ENCODE measurements at regions not wholly inside any gene's neighbourhood (a gene's known extent, or its start where the extent isn't known, plus 50 kb on each side); places are given as distances from the start of the nearest gene placed in this dataset.

DNA sequence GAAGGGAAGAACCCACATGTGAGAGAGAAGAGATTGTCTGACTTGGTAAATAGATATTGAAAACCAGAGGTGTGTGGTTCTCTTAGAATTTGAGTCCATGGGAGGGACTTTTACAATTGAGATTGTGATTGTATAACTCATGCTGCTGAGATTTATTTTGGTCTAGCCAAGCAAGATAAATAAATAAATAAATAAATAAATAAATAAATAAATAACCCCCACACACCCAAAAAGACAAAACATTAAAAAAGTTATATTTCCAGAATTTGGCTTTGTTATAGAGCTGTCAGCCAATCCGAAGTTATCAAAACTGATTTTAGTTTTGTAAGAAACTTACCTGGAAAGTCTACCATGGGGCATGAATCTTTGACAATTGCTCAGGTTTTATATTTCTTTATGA lies 416.6 kb downstream of the ZSWIM6 start:
- H3K4me3 ChIP-seq (ENCODE audit: low read depth, low read length) = no peak overlapping the region
- no peak for DNase-seq (ENCODE audit: low read depth)
- no peak for TF ChIP-seq CTCF (IDR thresholded peaks at IDR 0.05; ENCODE audit: insufficient read depth, low read length)

- DNase-seq (ENCODE audit: low read depth) = no peak
- TF ChIP-seq CTCF (IDR thresholded peaks at IDR 0.05; ENCODE audit: insufficient read depth, low read length) = no peak
- no peak overlapping the region for H3K4me3 ChIP-seq (ENCODE audit: low read depth, low read length)
Observed at GRCh38 chr5:61752588-61752987, 420.5 kb downstream of the ZSWIM6 start.

DNA sequence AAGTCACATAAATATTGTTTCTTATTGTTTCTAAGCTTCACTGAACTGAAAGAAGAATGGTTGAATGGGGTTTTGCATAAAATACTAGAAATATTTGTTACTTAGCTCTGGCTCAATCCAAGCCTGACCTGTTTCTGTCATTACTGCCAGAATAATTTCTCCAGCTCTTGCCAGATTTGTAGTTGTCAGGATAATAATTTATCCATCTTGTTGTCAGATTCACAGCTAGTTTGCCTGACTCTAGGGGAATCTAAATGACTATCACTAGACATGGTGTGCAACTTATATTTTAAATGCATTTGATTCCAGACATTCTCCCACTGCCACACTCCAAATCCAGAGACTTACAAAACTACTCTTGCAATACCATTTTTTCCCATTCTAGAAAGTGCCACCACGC lies 422.7 kb downstream of the ZSWIM6 start:
- no peak for DNase-seq (ENCODE audit: low read depth)
- H3K4me3 ChIP-seq (ENCODE audit: low read depth, low read length) = no peak overlapping the region
- TF ChIP-seq CTCF (IDR thresholded peaks at IDR 0.05; ENCODE audit: insufficient read depth, low read length) = no peak

DNA sequence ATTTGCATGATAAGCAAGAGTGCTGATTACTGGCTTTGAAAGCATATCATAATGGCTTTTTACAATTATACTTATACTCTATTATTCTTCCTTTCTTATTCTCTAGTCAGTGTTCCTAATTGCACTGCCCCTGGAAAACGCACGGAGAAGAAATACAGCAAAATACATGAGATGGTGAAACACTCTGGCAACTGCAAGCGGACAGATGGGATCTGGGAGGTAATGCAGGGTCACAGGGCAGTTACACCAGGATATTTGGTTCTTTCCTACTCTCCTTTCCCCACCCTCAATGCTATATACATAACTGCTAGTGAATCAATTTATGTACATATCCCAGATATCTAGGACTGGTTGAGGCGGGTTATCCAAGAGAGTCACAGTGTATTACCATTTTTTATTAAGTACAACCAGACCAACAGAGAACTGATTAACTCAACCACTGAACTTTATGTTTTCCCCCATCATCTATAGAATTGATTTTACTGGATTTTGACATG lies 423.7 kb downstream of the ZSWIM6 start:
- H3K4me3 ChIP-seq (ENCODE audit: low read depth, low read length) = no peak overlapping the region
- DNase-seq (ENCODE audit: low read depth) = no peak
- no peak for TF ChIP-seq CTCF (IDR thresholded peaks at IDR 0.05; ENCODE audit: insufficient read depth, low read length)

GRCh38 chr5:61758711-61759110 lies 426.7 kb downstream of the ZSWIM6 start:
- H3K4me3 ChIP-seq (ENCODE audit: low read depth, low read length) = no peak overlapping the region
- DNase-seq (ENCODE audit: low read depth) = no peak
- no peak for TF ChIP-seq CTCF (IDR thresholded peaks at IDR 0.05; ENCODE audit: insufficient read depth, low read length)

- no peak for DNase-seq (ENCODE audit: low read depth)
- no peak for TF ChIP-seq CTCF (IDR thresholded peaks at IDR 0.05; ENCODE audit: insufficient read depth, low read length)
- no peak overlapping the region for H3K4me3 ChIP-seq (ENCODE audit: low read depth, low read length)
Observed at GRCh38 chr5:61765471-61765870, 433.4 kb downstream of the ZSWIM6 start.

- DNase-seq (ENCODE audit: low read depth) = no peak
- no peak overlapping the region for H3K4me3 ChIP-seq (ENCODE audit: low read depth, low read length)
- no peak for TF ChIP-seq CTCF (IDR thresholded peaks at IDR 0.05; ENCODE audit: insufficient read depth, low read length)
Observed at GRCh38 chr5:61766141-61766540, 434.1 kb downstream of the ZSWIM6 start.

All from fibroblast of the aortic adventitia (primary cell).